Neural cell (in vitro differentiated cells): ENCODE measurements at regions not wholly inside any gene's neighbourhood (a gene's known extent, or its start where the extent isn't known, plus 50 kb on each side); places are given as distances from the start of the nearest gene placed in this dataset.

ENCODE experiments used
- H2AFZ ChIP-seq: fragments of 200-600, 300-800 bp; sonication (generic), shearing (Covaris generic); 2 replicates; pipeline ENCODE4 v1.6.0; 2014; ENCODE audit warnings: low read depth, mild to moderate bottlenecking, antibody characterized with exemption, low read length, moderate library complexity
- H3F3A ChIP-seq: fragments of 200-600 bp; shearing (Covaris generic); 2 replicates; pipeline ENCODE4 v1.6.1; 2016; ENCODE audit warnings: mild to moderate bottlenecking, moderate library complexity, mixed read lengths, antibody characterized with exemption, low read length; ENCODE audit not compliant: insufficient read depth, poor library complexity, severe bottlenecking
- H3K27ac ChIP-seq: fragments of 200-600, 300-800 bp; sonication (generic), shearing (Covaris generic); 2 replicates; pipeline ENCODE4 v1.5.1; 2014; ENCODE audit warnings: mild to moderate bottlenecking, low read length, moderate library complexity
- H3K27me3 ChIP-seq: fragments of 300-800, 200-600 bp; sonication (generic), shearing (Covaris generic); 2 replicates; pipeline ENCODE4 v1.6.0; 2014; ENCODE audit warnings: mild to moderate bottlenecking, low read depth, low read length, moderate library complexity; ENCODE audit not compliant: insufficient read depth
- H3K36me3 ChIP-seq: fragments of 300-800, 200-600 bp; sonication (generic), shearing (Covaris generic); 2 replicates; pipeline ENCODE4 v1.5.1; 2014; ENCODE audit warnings: mild to moderate bottlenecking, antibody characterized with exemption, low read length, moderate library complexity; ENCODE audit not compliant: insufficient read depth
- H3K4me2 ChIP-seq: fragments of 300-800, 200-600 bp; sonication (generic), shearing (Covaris generic); 2 replicates; pipeline ENCODE4 v1.6.0; 2014; ENCODE audit warnings: mild to moderate bottlenecking, low read length
- H3K4me3 ChIP-seq: fragments of 300-800, 200-600 bp; sonication (generic), shearing (Covaris generic); 2 replicates; pipeline ENCODE4 v1.5.1; 2014; ENCODE audit warnings: mild to moderate bottlenecking, low read length, moderate library complexity
- H3K79me2 ChIP-seq: fragments of 200-600 bp; shearing (Covaris generic); replicated peaks from 2 replicates; pipeline ENCODE4 v1.6.0; 2014; ENCODE audit warnings: mild to moderate bottlenecking, low read length, moderate library complexity; ENCODE audit not compliant: insufficient read depth
- H3K9ac ChIP-seq: fragments of 300-800, 200-600 bp; sonication (generic), shearing (Covaris generic); 2 replicates; pipeline ENCODE4 v1.6.1; 2016; ENCODE audit warnings: mild to moderate bottlenecking, low read length, mixed read lengths
- H3K9me2 ChIP-seq: fragments of 200-600 bp; shearing (Covaris generic); 2 replicates; pipeline ENCODE4 v1.6.1; 2016; ENCODE audit warnings: mild to moderate bottlenecking, low read length, mixed read lengths; ENCODE audit not compliant: insufficient read depth
- H3K9me3 ChIP-seq: fragments of 200-600, 300-800 bp; sonication (generic), shearing (Covaris generic); 2 replicates; pipeline ENCODE4 v1.6.1; 2016; ENCODE audit warnings: mild to moderate bottlenecking, mixed run types, low read length, moderate library complexity, mixed read lengths
- H4K20me1 ChIP-seq: fragments of 200-600 bp; shearing (Covaris generic); 2 replicates; pipeline ENCODE4 v1.6.1; 2016; ENCODE audit warnings: mild to moderate bottlenecking, mixed run types; ENCODE audit not compliant: insufficient read depth
- EP300 ChIP-seq: fragments of 450-650 bp; conservative IDR thresholded peaks from 2 replicates; pipeline ENCODE4 v1.6.1; 2014; ENCODE audit warnings: antibody characterized with exemption, mild to moderate bottlenecking, moderate library complexity; ENCODE audit not compliant: poor library complexity, severe bottlenecking
- EZH2 ChIP-seq: fragments of 200-600, 300-800 bp; shearing (Covaris generic), sonication (generic); IDR thresholded peaks from 2 replicates; pipeline ENCODE4 v1.6.1; 2014; ENCODE audit warnings: antibody characterized with exemption, low read length, borderline replicate concordance, mild to moderate bottlenecking; ENCODE audit not compliant: insufficient read depth, poor library complexity, severe bottlenecking
- MXI1 ChIP-seq: fragments of 450-650 bp; conservative IDR thresholded peaks from 2 replicates; pipeline ENCODE4 v1.6.1; 2014; ENCODE audit warnings: antibody characterized with exemption, mild to moderate bottlenecking; ENCODE audit not compliant: poor library complexity, severe bottlenecking
- POLR2AphosphoS5 ChIP-seq: IDR thresholded peaks from 2 replicates; pipeline ENCODE4 v1.6.1; 2012
- RAD21 ChIP-seq: fragments of 450-650 bp; conservative IDR thresholded peaks from 2 replicates; pipeline ENCODE4 v1.6.1; 2014; ENCODE audit warnings: antibody characterized with exemption, mild to moderate bottlenecking, moderate library complexity
- SMC3 ChIP-seq: fragments of 450-650 bp; conservative IDR thresholded peaks from 2 replicates; pipeline ENCODE4 v1.6.1; 2014; ENCODE audit warnings: antibody characterized with exemption, mild to moderate bottlenecking, moderate library complexity; ENCODE audit not compliant: poor library complexity
- TAF1 ChIP-seq: IDR thresholded peaks from 2 replicates; pipeline ENCODE4 v1.6.1; 2012; ENCODE audit warnings: low read depth
- TF ChIP-seq, protein P1 (sequence below): fragments of 450-650 bp; IDR thresholded peaks from 2 replicates; pipeline ENCODE4 v1.5.1; 2014; ENCODE audit warnings: antibody characterized with exemption, mild to moderate bottlenecking, moderate library complexity; ENCODE audit not compliant: poor library complexity, severe bottlenecking
- TF ChIP-seq, protein P2 (sequence below): IDR thresholded peaks from 2 replicates; pipeline ENCODE4 v1.6.1; 2012; ENCODE audit warnings: borderline replicate concordance

- Histone ChIP-seq H3K27me3 (no peaks in the 10 kb centered on the region), H3F3A (no peaks in the 10 kb centered on the region), H3K36me3 (no peaks in the 10 kb centered on the region), H3K9me2 (no peaks in the 10 kb centered on the region), H4K20me1 (no peaks in the 10 kb centered on the region), H3K9ac (no peak overlapping the region), H3K4me3 (no peak overlapping the region), H3K4me2 (no peak overlapping the region), H3K27ac (no peak overlapping the region), H3K9me3 (no peaks in the 10 kb centered on the region), H3K79me2 (no peaks in the 10 kb centered on the region), H2AFZ (no peak overlapping the region)
- TF ChIP-seq, protein P1, sequence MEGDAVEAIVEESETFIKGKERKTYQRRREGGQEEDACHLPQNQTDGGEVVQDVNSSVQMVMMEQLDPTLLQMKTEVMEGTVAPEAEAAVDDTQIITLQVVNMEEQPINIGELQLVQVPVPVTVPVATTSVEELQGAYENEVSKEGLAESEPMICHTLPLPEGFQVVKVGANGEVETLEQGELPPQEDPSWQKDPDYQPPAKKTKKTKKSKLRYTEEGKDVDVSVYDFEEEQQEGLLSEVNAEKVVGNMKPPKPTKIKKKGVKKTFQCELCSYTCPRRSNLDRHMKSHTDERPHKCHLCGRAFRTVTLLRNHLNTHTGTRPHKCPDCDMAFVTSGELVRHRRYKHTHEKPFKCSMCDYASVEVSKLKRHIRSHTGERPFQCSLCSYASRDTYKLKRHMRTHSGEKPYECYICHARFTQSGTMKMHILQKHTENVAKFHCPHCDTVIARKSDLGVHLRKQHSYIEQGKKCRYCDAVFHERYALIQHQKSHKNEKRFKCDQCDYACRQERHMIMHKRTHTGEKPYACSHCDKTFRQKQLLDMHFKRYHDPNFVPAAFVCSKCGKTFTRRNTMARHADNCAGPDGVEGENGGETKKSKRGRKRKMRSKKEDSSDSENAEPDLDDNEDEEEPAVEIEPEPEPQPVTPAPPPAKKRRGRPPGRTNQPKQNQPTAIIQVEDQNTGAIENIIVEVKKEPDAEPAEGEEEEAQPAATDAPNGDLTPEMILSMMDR, result no peak
- TF ChIP-seq EP300, result no peak
- no peak for TF ChIP-seq TAF1
- no peak for TF ChIP-seq POLR2AphosphoS5
- TF ChIP-seq SMC3, result no peak
- TF ChIP-seq RAD21, result no peak
- no peak for TF ChIP-seq MXI1
- no peak for TF ChIP-seq EZH2
- TF ChIP-seq, protein P2, sequence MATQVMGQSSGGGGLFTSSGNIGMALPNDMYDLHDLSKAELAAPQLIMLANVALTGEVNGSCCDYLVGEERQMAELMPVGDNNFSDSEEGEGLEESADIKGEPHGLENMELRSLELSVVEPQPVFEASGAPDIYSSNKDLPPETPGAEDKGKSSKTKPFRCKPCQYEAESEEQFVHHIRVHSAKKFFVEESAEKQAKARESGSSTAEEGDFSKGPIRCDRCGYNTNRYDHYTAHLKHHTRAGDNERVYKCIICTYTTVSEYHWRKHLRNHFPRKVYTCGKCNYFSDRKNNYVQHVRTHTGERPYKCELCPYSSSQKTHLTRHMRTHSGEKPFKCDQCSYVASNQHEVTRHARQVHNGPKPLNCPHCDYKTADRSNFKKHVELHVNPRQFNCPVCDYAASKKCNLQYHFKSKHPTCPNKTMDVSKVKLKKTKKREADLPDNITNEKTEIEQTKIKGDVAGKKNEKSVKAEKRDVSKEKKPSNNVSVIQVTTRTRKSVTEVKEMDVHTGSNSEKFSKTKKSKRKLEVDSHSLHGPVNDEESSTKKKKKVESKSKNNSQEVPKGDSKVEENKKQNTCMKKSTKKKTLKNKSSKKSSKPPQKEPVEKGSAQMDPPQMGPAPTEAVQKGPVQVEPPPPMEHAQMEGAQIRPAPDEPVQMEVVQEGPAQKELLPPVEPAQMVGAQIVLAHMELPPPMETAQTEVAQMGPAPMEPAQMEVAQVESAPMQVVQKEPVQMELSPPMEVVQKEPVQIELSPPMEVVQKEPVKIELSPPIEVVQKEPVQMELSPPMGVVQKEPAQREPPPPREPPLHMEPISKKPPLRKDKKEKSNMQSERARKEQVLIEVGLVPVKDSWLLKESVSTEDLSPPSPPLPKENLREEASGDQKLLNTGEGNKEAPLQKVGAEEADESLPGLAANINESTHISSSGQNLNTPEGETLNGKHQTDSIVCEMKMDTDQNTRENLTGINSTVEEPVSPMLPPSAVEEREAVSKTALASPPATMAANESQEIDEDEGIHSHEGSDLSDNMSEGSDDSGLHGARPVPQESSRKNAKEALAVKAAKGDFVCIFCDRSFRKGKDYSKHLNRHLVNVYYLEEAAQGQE, result no peak
Observed at GRCh38 chr22:48639021-48639795, 1188.5 kb downstream of the BRD1 start.

GRCh38 chr22:48637231-48637630 lies 1190.4 kb downstream of the BRD1 start:
- H2AFZ ChIP-seq, result no peak overlapping the region
- H3F3A ChIP-seq, result no peaks in the 10 kb centered on the region

More at GRCh38 chr22:48637231-48637630, 1190.4 kb downstream of the BRD1 start:
- H3K36me3 ChIP-seq, result no peaks in the 10 kb centered on the region
- no peak overlapping the region for H3K4me2 ChIP-seq
- no peaks in the 10 kb centered on the region for H3K9me2 ChIP-seq
- no peaks in the 10 kb centered on the region for H3K27me3 ChIP-seq
- H3K27ac ChIP-seq, result no peak overlapping the region
- no peak for TF ChIP-seq MXI1
- TF ChIP-seq, protein P1, result no peak
- no peak for TF ChIP-seq POLR2AphosphoS5
- no peak for TF ChIP-seq RAD21
- TF ChIP-seq SMC3, result no peak
- TF ChIP-seq EP300, result no peak
- TF ChIP-seq EZH2, result no peak
- no peak for TF ChIP-seq TAF1
- H3K4me3 ChIP-seq, result no peak overlapping the region
- H3K79me2 ChIP-seq, result no peaks in the 10 kb centered on the region
- H3K9ac ChIP-seq, result no peak overlapping the region
- no peaks in the 10 kb centered on the region for H4K20me1 ChIP-seq
- no peaks in the 10 kb centered on the region for H3K9me3 ChIP-seq
